A549 (cell line): ENCODE measurements at regions not wholly inside any gene's neighbourhood (a gene's known extent, or its start where the extent isn't known, plus 50 kb on each side); places are given as distances from the start of the nearest gene placed in this dataset.

Source experiments
- ATAC-seq, 2 experiments: fragments of 200-7000 bp in 1 of 2; fragments of >200 bp in 1 of 2; cut with Nextera tagmentation in 1 of 2; cut with Tn5 transposase in 1 of 2; 3 replicates each; pipeline versions ENCODE4 v1.8.0 to v1.9.1; 2018 to 2020; ENCODE audit warnings: mild to moderate bottlenecking in 1 of 2, moderate library complexity in 1 of 2
- CTCF ChIA-PET: fragments of 300-600 bp; sonication (Branson Sonifier 250); formaldehyde crosslinking; extraction: SDS; loops from one replicate; lab custom pipeline; 2021; ENCODE audit warnings: antibody characterized with exemption, inconsistent platforms; lab: Yijun Ruan, JAX
- POLR2A ChIA-PET: fragments of 350-600 bp; formaldehyde crosslinking; extraction: SDS; loops from one replicate; lab custom pipeline; 2021; ENCODE audit warnings: antibody characterized with exemption, inconsistent platforms; lab: Yijun Ruan, JAX
- DNase-seq, 2 experiments: peaks; one replicate each; pipeline versions ENCODE4 v3.0.0 to v3.0.0-alpha.2; 2011 to 2016; ENCODE audit warnings: low read depth in 1 of 2, low spot score in 1 of 2
- FAIRE-seq: peaks from 2 replicates; lab custom pipeline; 2011; peaks lifted over from hg19 to GRCh38; lab: Jason Lieb, UNC
- H3K27ac ChIP-seq, 2 experiments: fragments of >200 bp; sonication (Bioruptor Twin); formaldehyde crosslinking; 3 replicates each; pipeline ENCODE4 v1.5.1; 2016 to 2017
- H3K4me1 ChIP-seq: fragments of >200 bp; sonication (Bioruptor Twin); formaldehyde crosslinking; 3 replicates; pipeline ENCODE4 v1.6.1; 2016
- H3K4me2 ChIP-seq: fragments of >200 bp; sonication (Bioruptor Twin); formaldehyde crosslinking; 3 replicates; pipeline ENCODE4 v1.6.1; 2016
- H3K4me3 ChIP-seq: fragments of >200 bp; sonication (Bioruptor Twin); formaldehyde crosslinking; 3 replicates; pipeline ENCODE4 v1.5.1; 2016
- H3K9me3 ChIP-seq: fragments of >200 bp; sonication (Bioruptor Twin); formaldehyde crosslinking; 3 replicates; pipeline ENCODE4 v1.6.1; 2016
- BCL3 ChIP-seq: fragments of >200 bp; sonication (Bioruptor Twin); formaldehyde crosslinking; IDR thresholded peaks from 3 replicates; pipeline ENCODE4 v1.6.1; 2016
- CBX2 ChIP-seq: fragments of 200-600 bp; sonication (generic); IDR thresholded peaks from 2 replicates; pipeline ENCODE4 v1.6.1; 2016; ENCODE audit warnings: low read depth, mild to moderate bottlenecking, borderline replicate concordance
- CBX8 ChIP-seq: fragments of 200-600 bp; sonication (generic); IDR thresholded peaks from 2 replicates; pipeline ENCODE4 v1.6.1; 2016
- EHMT2 ChIP-seq: fragments of 200-600 bp; sonication (generic); IDR thresholded peaks from 2 replicates; pipeline ENCODE4 v1.6.1; 2016; ENCODE audit warnings: antibody characterized with exemption, low read depth, mild to moderate bottlenecking, moderate library complexity
- EP300 ChIP-seq, 2 experiments: fragments of >200 bp; sonication (Bioruptor Twin); formaldehyde crosslinking; IDR thresholded peaks; 2 replicates in 1 of 2; 3 replicates in 1 of 2; pipeline ENCODE4 v1.6.1; 2016 to 2017
- ESRRA ChIP-seq: fragments of 150-350 bp; IDR thresholded peaks from 2 replicates; pipeline ENCODE4 v1.6.1; 2014; ENCODE audit warnings: mild to moderate bottlenecking, low read length, borderline replicate concordance
- FOXS1 ChIP-seq: fragments of 250-450 bp; sonication (Bioruptor Pico); IDR thresholded peaks from 2 replicates; pipeline ENCODE4 v1.5.0; 2020; ENCODE audit warnings: mild to moderate bottlenecking, moderate library complexity
- GATA3 ChIP-seq: IDR thresholded peaks from 2 replicates; pipeline ENCODE4 v1.6.1; 2012; ENCODE audit warnings: borderline replicate concordance
- HES2 ChIP-seq: fragments of >200 bp; sonication (Bioruptor Twin); formaldehyde crosslinking; IDR thresholded peaks from 2 replicates; pipeline ENCODE4 v1.6.1; 2016
- HEYL ChIP-seq: fragments of 250-450 bp; sonication (Bioruptor Pico); IDR thresholded peaks from 2 replicates; pipeline ENCODE4 v1.8.0; 2021; ENCODE audit warnings: mild to moderate bottlenecking, moderate library complexity
- HOXA7 ChIP-seq: fragments of 250-450 bp; sonication (Bioruptor Pico); IDR thresholded peaks from 2 replicates; pipeline ENCODE4 v1.5.0; 2020; ENCODE audit warnings: mild to moderate bottlenecking, moderate library complexity
- HOXB5 ChIP-seq: fragments of 250-450 bp; sonication (Bioruptor Pico); IDR thresholded peaks from 2 replicates; pipeline ENCODE4 v1.5.0; 2020; ENCODE audit warnings: mild to moderate bottlenecking, moderate library complexity
- JUN ChIP-seq, 2 experiments: fragments of >200 bp; sonication (Bioruptor Twin); formaldehyde crosslinking; IDR thresholded peaks; 2 replicates in 1 of 2; 3 replicates in 1 of 2; pipeline ENCODE4 v1.6.1; 2016 to 2017
- JUNB ChIP-seq: fragments of >200 bp; sonication (Bioruptor Twin); formaldehyde crosslinking; IDR thresholded peaks from 2 replicates; pipeline ENCODE4 v1.6.1; 2016
- KDM1A ChIP-seq: fragments of 200-600 bp; sonication (generic); IDR thresholded peaks from 2 replicates; pipeline ENCODE4 v1.6.1; 2016; ENCODE audit warnings: low read depth, mild to moderate bottlenecking
- KDM5A ChIP-seq: fragments of 200-600 bp; sonication (generic); IDR thresholded peaks from 2 replicates; pipeline ENCODE4 v1.6.1; 2016; ENCODE audit warnings: antibody characterized with exemption, mild to moderate bottlenecking
- MAFK ChIP-seq: fragments of 450-650 bp; IDR thresholded peaks from 2 replicates; pipeline ENCODE4 v1.6.1; 2014; ENCODE audit not compliant: partially characterized antibody
- MYC ChIP-seq: IDR thresholded peaks from 2 replicates; pipeline ENCODE4 v1.6.1; 2012; ENCODE audit warnings: mild to moderate bottlenecking, inconsistent platforms, low read length, improper control_type of control experiment, borderline replicate concordance
- NPAS2 ChIP-seq: fragments of 250-450 bp; sonication (Bioruptor Pico); IDR thresholded peaks from 2 replicates; pipeline ENCODE4 v1.8.0; 2022; ENCODE audit warnings: mild to moderate bottlenecking, moderate library complexity, borderline replicate concordance
- PBX3 ChIP-seq: IDR thresholded peaks from 2 replicates; pipeline ENCODE4 v1.6.1; 2012
- POLR2AphosphoS2 ChIP-seq: conservative IDR thresholded peaks from 2 replicates; pipeline ENCODE4 v1.6.1; 2012; ENCODE audit warnings: low read length, improper control_type of control experiment, inconsistent platforms
- RAD21 ChIP-seq, 2 experiments: fragments of >200 bp in 1 of 2; sonication (Bioruptor Twin) in 1 of 2; formaldehyde crosslinking in 1 of 2; IDR thresholded peaks in 1 of 2; conservative IDR thresholded peaks in 1 of 2; 2 replicates in 1 of 2; 3 replicates in 1 of 2; pipeline ENCODE4 v1.6.1; 2012 to 2018; ENCODE audit warnings: inconsistent platforms in 1 of 2
- RARB ChIP-seq: fragments of 250-450 bp; sonication (Bioruptor Pico); IDR thresholded peaks from 2 replicates; pipeline ENCODE4 v1.8.0; 2021; ENCODE audit warnings: mild to moderate bottlenecking, moderate library complexity
- REST ChIP-seq: fragments of 200-600 bp; sonication (generic); IDR thresholded peaks from 2 replicates; pipeline ENCODE4 v1.6.1; 2016; ENCODE audit warnings: antibody characterized with exemption, mild to moderate bottlenecking, moderate library complexity
- RNF2 ChIP-seq: fragments of 200-600 bp; sonication (generic); IDR thresholded peaks from 2 replicates; pipeline ENCODE4 v1.6.1; 2016; ENCODE audit warnings: low read depth, mild to moderate bottlenecking, antibody characterized with exemption, moderate library complexity, borderline replicate concordance
- SMC3 ChIP-seq: fragments of >200 bp; sonication (Bioruptor Twin); formaldehyde crosslinking; IDR thresholded peaks from 3 replicates; pipeline ENCODE4 v1.6.1; 2018; ENCODE audit warnings: inconsistent platforms
- SREBF2 ChIP-seq: fragments of 450-650 bp; IDR thresholded peaks from 2 replicates; pipeline ENCODE4 v1.6.1; 2014; ENCODE audit warnings: mild to moderate bottlenecking, moderate library complexity
- TFCP2L1 ChIP-seq: fragments of 250-450 bp; sonication (Bioruptor Pico); IDR thresholded peaks from 2 replicates; pipeline ENCODE4 v1.5.0; 2021; ENCODE audit warnings: mild to moderate bottlenecking
- ZFP36 ChIP-seq: fragments of 450-650 bp; IDR thresholded peaks from 2 replicates; pipeline ENCODE4 v1.6.1; 2014; ENCODE audit warnings: borderline replicate concordance; ENCODE audit not compliant: partially characterized antibody
- ZNF302 ChIP-seq: fragments of 250-450 bp; sonication (Bioruptor Pico); IDR thresholded peaks from 2 replicates; pipeline ENCODE4 v1.9.0; 2021; ENCODE audit warnings: inconsistent platforms, mild to moderate bottlenecking, moderate library complexity
- ZSCAN20 ChIP-seq: fragments of 250-450 bp; sonication (Bioruptor Pico); IDR thresholded peaks from 2 replicates; pipeline ENCODE4 v1.8.0; 2022; ENCODE audit warnings: mild to moderate bottlenecking, moderate library complexity
- WGBS: methylation state at CpG from one replicate; pipeline ENCODE4 v1.1.6; 2017; ENCODE audit errors: missing lambda C conversion rate; 5-methylcytosine and 5-hydroxymethylcytosine counted together
- TF ChIP-seq, protein P1 (sequence below): fragments of 150-350 bp; IDR thresholded peaks from 2 replicates; pipeline ENCODE4 v1.6.1; 2014; ENCODE audit warnings: low read depth, mild to moderate bottlenecking, low read length

DNA sequence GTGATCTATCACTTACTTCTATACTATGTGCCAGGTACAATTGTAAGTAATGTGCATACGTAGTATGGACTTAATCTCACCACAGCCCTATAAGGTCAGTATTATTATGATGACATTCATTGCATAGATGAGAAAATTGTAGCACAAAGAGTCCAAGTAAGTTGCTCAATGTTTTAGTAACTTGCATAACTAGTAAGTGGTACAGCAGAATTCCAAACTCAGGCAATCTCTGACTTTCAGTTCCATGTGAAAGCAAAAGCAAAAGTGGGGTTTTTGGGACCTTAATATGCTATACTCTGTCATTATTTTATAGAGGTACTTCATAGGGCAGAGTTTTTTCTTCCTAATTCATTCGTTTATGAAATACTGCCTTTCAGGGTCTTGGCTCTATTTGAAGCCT lies 188.8 kb upstream of the VEGFC start:
- ChIA-PET CTCF (no interaction called here), POLR2A (interaction anchor here (0.7 kb wide), 1 partner anchor 77 kb away, joined by 6 read pairs; no protein-coding TSS in a partner anchor)
- H3K4me3 ChIP-seq = no peak overlapping the region
- no peak for DNase-seq
- H3K27ac ChIP-seq = no peak overlapping the region
- FAIRE-seq = no peak
- WGBS = 87% methylated on average over 2 of the region's 2 CpGs
- peaks cover 8% of the 10 kb centered on the region; the same call in 2 of the 3 replicates for H3K4me1 ChIP-seq
- TF ChIP-seq HES2 = no peak
- TF ChIP-seq RAD21 (conservative IDR thresholded peaks at IDR 0.05 in 1 of 2, IDR thresholded peaks at IDR 0.05 in 1 of 2) = no peak
- TF ChIP-seq MYC = no peak
- no peak for TF ChIP-seq SREBF2
- TF ChIP-seq NPAS2 (CRISPR knock-in tag) = no peak
- TF ChIP-seq HOXB5 = no peak
- no peak for TF ChIP-seq ESRRA
- no peak for TF ChIP-seq POLR2AphosphoS2
- TF ChIP-seq ZNF302 (CRISPR knock-in tag) = no peak
- no peak for TF ChIP-seq ZFP36
- TF ChIP-seq JUNB = no peak
- TF ChIP-seq ZSCAN20 (CRISPR knock-in tag) = no peak
- TF ChIP-seq, all 56 proteins: peak for 0
- Histone ChIP-seq H3K4me2 (peak overlapping the region; percentile 5; the same call in 1 of the 3 replicates), H3K9me3 (no peaks in the 10 kb centered on the region)
- no peak for ATAC-seq

- FAIRE-seq (no peak), ATAC-seq (peak; percentile 99 to 100), DNase-seq (peak; percentile 49 to 87)
- Histone ChIP-seq H3K4me1 (peaks cover 12% of the 10 kb centered on the region), H3K4me3 (no peak overlapping the region), H3K9me3 (no peaks in the 10 kb centered on the region), H3K27ac (peak overlapping the region; percentile 58 to 76; a peak in 4 of 6 replicates), H3K4me2 (peak overlapping the region; percentile 45)
- ChIA-PET CTCF (no interaction called here), POLR2A (interaction anchor here (1.0 kb wide), 1 partner anchor 59 kb away, joined by 5 read pairs; no protein-coding TSS in a partner anchor)
- 4% methylated on average over 1 of the region's 1 CpG for WGBS
- TF ChIP-seq JUN (IDR thresholded peaks at IDR 0.05) = 0 out of 5 replicates have a peak, but pooled peaks of 1 of the 2 experiments have one; percentile 22
- TF ChIP-seq KDM1A = no peak
- TF ChIP-seq ESRRA = no peak
- no peak for TF ChIP-seq ZFP36
- no peak for TF ChIP-seq CBX2
- TF ChIP-seq BCL3 = no peak
- no peak for TF ChIP-seq SMC3
- 0 out of 5 replicates have a peak, but pooled peaks of 1 of the 2 experiments have one; percentile 17 for TF ChIP-seq EP300 (IDR thresholded peaks at IDR 0.05)
- no peak for TF ChIP-seq POLR2AphosphoS2
- TF ChIP-seq EHMT2 = no peak; the same call in 1 of the 2 replicates
- TF ChIP-seq TFCP2L1 = no peak
- no peak for TF ChIP-seq REST
- TF ChIP-seq HOXA7 (CRISPR knock-in tag) = no peak
- no peak for TF ChIP-seq RNF2
- TF ChIP-seq RARB (CRISPR knock-in tag) = no peak
- TF ChIP-seq HEYL = no peak
- peak; percentile 68 for TF ChIP-seq MAFK
- no peak for TF ChIP-seq KDM5A
- TF ChIP-seq, protein P1, sequence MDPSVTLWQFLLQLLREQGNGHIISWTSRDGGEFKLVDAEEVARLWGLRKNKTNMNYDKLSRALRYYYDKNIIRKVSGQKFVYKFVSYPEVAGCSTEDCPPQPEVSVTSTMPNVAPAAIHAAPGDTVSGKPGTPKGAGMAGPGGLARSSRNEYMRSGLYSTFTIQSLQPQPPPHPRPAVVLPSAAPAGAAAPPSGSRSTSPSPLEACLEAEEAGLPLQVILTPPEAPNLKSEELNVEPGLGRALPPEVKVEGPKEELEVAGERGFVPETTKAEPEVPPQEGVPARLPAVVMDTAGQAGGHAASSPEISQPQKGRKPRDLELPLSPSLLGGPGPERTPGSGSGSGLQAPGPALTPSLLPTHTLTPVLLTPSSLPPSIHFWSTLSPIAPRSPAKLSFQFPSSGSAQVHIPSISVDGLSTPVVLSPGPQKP = no peak
- no peak for TF ChIP-seq PBX3
- TF ChIP-seq FOXS1 (CRISPR knock-in tag) = no peak
- peak; percentile 47; the same call in 1 of the 2 replicates for TF ChIP-seq GATA3
- no peak for TF ChIP-seq CBX8
These were observed 195.5 kb upstream of the VEGFC start for GRCh38 chr4:176988226-176988625.
